Transverse colon (tissue), 4 donors: ENCODE measurements at regions not wholly inside any gene's neighbourhood (a gene's known extent, or its start where the extent isn't known, plus 50 kb on each side); places are given as distances from the start of the nearest gene placed in this dataset.

Experiments
- POLR2A ChIP-seq: fragments of 450-650 bp; IDR thresholded peaks from one replicate; pipeline ENCODE4 v1.6.1; 2016; ENCODE audit warnings: antibody characterized with exemption, mild to moderate bottlenecking, moderate library complexity
- POLR2AphosphoS5 ChIP-seq, 3 donors: sonication (generic); formaldehyde crosslinking; IDR thresholded peaks; one replicate each; pipeline ENCODE4 v1.6.1; 2016; ENCODE audit warnings: antibody characterized with exemption in 3 of 3
- TF ChIP-seq, protein P1 (sequence below), 5 experiments: fragments of 200-600 bp in 3 of 5; fragments of 450-650 bp in 2 of 5; sonication (generic) in 3 of 5; IDR thresholded peaks; 1 replicate in 2 of 5; 2 replicates in 3 of 5; pipeline ENCODE4 v1.5.1; 2016 to 2017; ENCODE audit warnings: antibody characterized with exemption in 5 of 5, inconsistent platforms in 3 of 5, mild to moderate bottlenecking in 2 of 5, moderate library complexity in 1 of 5

DNA sequence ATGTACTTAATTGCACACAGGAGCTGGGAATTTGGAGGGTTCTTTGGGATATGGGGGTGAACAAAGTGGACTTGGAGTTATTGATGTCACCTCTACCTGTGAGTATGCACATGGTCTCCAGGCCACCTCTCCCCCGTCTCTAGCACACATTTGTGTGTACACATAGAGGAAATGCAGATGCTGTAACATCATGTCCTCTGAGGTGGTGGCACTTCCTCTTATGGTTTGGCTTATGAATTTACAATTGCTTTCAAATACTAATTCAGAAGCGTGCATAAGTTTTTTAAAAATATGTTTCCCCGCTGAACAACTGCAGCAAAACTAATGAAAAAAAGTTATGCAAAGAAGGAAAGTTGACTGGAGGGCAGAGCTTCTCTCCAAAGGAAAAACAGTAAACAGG, 152.0 kb upstream of the TENM4 start:
- TF ChIP-seq POLR2AphosphoS5 (IDR thresholded peaks at IDR 0.05) (no peak), POLR2A (no peak)
- TF ChIP-seq, protein P1, sequence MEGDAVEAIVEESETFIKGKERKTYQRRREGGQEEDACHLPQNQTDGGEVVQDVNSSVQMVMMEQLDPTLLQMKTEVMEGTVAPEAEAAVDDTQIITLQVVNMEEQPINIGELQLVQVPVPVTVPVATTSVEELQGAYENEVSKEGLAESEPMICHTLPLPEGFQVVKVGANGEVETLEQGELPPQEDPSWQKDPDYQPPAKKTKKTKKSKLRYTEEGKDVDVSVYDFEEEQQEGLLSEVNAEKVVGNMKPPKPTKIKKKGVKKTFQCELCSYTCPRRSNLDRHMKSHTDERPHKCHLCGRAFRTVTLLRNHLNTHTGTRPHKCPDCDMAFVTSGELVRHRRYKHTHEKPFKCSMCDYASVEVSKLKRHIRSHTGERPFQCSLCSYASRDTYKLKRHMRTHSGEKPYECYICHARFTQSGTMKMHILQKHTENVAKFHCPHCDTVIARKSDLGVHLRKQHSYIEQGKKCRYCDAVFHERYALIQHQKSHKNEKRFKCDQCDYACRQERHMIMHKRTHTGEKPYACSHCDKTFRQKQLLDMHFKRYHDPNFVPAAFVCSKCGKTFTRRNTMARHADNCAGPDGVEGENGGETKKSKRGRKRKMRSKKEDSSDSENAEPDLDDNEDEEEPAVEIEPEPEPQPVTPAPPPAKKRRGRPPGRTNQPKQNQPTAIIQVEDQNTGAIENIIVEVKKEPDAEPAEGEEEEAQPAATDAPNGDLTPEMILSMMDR (IDR thresholded peaks at IDR 0.05) = no peak
